ENCODE measurements at regions not wholly inside any gene's neighbourhood (a gene's known extent, or its start where the extent isn't known, plus 50 kb on each side); places are given as distances from the start of the nearest gene placed in this dataset.

DNA sequence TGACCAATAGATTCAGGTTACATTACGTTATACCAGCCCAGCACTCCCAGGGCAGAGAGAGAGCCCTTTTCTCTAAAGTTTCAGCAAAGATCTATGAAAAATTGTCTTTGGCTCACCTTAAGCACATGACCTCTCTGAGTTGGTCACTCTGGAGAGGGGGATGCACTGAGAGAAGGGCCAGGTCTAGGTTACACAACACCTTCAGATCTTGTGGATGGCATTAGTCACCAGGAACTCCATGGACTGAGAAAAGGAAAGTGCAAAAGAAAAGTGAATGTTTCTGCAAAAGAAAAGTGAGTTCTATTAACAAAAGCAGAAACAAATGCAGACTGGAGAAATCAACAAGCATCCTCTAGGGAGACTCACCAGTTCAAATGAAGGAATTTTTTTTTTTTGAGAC lies 253.3 kb upstream of the SALL1 start:
- no peak for DNase-seq

DNA sequence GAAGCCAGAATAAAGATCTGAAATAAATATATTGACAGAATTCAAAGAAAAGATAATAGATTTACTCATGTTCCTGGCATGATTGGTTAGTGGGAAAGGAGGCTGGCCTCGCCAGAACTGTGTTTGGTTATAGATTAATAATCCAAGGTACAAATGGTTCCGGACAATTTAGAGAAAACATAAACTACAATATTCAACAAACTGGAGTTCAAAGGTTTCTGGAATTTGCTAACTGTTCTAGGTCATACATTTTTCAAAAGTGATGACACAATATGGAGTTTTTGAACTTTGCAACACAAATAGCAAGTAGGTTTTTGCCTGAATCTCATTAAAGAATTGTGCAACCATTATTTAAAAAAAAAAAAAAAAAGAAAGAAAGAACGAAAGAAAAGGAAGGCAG lies 251.7 kb upstream of the SALL1 start:
- DNase-seq: no peak

DNA sequence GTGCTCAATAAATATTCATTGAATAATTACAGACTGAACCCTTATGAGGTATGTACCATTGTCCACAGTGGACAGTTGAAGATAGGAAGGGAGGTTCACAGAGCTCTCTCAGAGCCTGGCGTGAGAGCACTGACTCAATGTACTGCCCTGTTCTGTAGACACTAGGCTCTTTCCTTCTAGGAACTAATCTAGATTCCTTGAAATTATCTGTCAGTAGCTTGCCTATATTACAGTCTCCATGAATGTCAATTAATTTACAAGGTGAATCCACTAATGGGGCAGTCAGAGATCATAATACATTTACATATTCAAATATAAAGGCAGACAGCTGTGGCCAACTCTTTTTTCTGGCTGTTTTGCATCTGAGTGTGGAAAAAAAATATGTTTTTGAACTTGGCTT lies 251.2 kb upstream of the SALL1 start:
- DNase-seq: no peak

DNA sequence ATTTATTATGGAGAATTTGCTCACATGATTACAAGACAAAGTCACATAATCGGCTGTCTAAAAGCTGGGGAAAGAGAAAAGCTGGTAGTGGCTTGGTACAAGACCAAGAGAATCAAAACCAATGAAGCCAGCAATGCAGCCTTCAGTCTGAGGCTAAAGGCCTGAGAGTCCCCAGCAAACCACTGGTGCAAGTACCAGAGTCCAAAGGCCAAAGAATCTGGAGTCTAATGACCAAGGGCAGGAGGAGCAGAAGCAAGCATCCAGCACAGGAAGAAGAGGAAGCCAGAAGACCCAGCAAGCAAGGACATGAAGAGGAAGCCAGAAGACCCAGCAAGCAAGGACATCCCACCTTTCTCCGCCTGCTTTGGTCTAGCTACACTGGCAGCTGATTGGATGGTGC lies 250.6 kb upstream of the SALL1 start:
- no peak for DNase-seq

DNA sequence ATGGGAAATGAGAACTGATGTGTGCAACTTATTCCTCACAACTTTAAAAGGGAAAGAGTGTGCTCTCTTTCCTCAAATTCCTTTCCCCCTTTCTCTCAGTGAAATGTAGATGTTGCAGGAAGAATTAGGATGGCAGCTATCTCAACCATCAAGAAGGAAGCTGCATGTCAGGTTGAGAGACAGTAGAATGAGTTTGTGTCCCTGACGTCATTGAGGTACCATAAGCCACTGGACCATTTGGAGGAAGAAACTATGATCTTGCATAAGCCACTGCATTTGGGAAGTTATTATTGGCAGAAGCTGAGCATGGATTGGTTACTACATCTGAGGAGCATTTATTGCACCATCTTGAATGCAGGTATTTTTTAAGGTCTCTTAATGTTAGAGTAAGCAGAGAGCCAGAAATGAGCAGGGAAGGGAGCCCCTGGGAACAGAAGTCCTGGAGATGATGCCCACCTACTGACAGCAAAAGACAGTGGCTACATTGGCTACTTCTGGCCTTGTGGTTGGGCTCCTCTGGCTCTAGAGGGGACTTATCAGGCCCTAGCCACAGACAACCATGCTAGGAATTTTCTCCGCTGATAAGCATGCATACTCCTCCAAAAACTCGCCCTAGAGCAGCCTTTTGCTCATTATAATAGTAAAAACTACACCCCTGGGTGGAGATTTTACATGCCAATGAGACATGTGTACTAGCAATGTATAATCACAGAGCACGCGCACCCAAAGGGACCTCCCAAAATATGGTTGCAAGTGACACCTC lies 249.0 kb upstream of the SALL1 start:
- no peak for DNase-seq

DNA sequence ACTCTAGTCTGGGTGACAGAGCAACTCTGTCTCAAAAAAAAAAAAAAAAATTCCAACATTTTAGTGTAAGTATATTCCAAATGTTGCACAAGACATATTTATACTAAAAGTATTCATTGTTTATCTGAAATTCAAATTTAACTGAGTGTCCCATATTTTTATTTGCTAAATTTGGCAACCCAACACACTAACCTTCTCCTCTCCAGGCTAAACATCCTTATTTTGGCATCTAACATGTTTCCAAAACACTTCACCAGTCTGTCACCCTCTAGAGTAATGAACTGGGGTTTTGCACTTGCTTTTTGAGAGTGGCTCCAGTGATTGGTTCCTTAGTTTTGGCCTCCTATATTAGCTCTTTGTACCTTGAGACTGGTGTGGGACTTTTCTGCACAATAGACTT lies 243.4 kb upstream of the SALL1 start:
- no peak for DNase-seq

DNA sequence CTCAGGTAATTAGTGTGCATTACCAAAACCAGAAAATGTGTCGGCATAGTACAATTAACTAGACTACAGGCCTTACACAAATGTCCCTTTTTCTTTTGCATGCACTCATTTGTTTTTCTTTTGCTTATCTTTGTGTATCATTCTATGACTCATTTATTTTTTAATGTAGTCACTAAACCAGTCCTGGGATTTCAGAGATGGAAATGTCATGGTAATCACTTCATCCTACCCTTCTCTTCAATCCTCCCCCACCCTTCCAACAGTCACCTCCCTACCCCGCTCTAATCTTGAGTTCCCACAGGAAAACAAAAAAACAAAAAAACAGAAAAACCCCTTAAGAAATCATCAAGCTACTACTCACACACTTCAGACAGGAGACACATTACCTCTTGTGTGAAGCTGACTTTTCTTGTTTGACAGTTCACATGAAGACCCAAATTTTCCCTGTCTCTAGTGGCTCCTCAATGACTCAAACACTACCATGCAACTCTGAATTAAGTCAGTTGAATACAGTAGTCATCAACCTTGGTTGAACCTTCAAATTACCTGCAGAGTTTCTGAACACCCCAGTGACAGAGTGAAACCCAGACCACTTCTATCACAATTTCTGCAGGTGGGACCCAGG lies 242.4 kb upstream of the SALL1 start:
- DNase-seq: no peak

DNA sequence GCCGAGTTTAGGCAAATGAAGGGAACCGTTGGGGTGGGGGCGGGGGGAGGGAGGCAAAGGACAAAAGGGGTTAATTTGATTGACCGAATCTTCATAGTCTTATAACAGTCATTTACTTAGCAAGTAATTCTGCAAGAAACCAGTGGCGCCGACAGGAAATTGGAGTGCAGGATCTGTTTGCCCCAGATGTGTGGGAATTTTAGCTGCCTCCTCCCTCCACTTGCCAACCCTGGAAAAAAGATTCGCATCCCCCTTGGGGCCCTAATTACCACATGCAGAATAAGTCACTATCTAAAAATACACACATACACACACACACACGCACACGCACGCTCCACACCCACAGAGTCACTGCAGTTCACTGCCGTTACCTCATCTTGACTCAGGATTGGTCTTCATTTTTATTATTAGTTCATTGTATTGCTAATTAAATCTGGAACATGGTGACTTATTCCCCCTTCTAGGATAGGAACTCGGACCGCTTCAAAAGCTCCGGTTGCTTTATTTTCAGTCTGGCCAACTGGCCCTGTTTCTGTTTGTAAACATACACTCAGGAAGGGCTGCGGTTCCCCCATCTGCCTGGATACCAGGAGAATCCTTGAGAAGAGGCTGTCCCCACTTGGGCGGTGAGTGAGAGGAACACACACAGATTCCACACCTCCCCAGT lies 241.6 kb upstream of the SALL1 start:
- no peak for DNase-seq

DNA sequence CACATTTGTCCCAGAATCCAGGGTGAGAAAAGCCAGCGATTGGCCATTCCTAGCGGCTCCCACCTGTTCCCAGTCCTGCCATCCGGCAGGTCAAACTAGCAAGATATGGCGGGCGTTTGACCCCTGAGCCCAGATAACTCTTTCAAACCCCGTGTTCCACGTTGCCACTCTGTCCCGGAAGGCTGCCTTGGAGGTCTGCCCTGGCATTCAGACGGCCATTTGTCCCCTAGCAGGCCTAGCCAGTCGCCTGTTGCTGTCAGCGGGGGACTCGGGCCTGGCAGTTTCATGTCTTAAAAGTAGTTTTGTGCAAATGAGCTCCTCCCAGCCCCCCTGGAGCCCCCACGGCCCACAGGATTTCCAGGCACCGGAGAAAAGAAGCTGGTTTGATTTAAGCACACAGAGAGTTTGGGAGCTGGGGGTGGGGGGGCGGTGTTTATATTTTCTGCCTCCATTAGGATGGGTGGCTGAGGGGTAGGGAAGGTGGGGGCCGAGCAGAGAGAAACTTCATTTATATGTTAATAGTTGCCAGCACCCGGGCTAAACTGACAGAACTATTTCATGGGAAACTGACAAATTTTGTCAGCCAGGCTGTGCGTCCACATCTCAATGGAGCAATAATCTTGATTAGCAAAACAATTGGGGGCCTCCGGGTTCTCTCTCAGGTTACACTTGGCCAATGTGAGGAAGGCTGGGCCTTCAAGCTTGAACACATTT lies 240.9 kb upstream of the SALL1 start:
- DNase-seq: no peak

DNA sequence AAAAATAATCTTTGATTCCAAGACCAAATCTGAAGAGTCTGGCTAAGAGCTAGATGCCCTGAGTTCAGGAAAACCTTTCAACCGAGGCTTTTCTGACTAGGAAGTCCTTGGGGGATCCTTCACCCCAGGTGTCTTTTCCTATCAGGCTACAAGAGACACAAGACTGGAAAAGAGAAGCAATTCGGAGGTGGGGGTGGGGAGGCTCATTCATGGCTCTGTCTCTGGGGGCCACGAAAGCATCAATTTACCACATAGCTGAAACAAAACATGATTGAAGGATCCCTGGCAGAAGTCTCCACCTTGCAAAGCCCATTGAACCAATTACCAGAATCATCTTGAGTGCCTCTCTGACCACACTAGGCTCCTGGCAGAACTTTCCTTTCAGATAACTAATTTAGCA lies 239.8 kb upstream of the SALL1 start:
- no peak for DNase-seq

DNA sequence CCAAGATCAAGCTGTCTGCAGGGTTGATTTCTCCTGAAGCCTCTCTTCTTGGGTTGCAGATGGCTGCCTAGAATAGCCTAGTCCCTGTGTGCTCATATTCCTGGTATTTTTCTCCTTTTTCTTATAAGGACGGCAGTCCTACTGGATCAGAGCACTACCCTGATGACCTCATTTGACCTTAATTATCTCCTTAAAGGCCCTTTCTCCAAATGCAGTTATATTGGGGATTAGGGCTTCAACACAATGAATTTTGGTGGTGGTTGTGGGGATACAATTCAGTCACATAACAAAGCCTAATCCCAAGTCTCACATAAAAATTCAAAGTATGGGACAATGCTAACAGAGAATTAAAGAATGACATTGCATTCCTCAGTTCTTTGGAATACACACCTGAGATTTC lies 238.8 kb upstream of the SALL1 start:
- no peak for DNase-seq

DNA sequence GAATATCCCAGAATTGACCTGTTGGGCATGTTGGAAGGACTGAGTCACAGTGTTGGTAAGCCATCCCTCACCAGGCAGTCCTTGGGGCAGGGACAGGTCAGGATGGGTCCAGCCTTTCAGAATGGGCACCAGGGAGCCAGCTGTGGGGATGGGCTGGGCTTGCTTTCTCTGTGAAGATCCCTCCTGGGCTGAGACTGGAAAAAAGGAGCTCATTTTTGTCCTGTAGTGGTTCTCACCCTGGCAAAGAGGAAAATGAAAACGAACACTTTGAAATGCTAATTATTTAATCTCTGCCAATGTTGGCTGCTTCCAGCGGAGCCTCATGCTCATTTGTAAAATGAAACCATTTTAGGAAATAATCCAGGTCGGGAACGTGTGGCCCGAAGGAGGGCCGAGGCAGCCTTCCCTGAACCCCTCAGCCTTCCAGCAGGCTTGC lies 237.5 kb upstream of the SALL1 start:
- no peak for DNase-seq

DNA sequence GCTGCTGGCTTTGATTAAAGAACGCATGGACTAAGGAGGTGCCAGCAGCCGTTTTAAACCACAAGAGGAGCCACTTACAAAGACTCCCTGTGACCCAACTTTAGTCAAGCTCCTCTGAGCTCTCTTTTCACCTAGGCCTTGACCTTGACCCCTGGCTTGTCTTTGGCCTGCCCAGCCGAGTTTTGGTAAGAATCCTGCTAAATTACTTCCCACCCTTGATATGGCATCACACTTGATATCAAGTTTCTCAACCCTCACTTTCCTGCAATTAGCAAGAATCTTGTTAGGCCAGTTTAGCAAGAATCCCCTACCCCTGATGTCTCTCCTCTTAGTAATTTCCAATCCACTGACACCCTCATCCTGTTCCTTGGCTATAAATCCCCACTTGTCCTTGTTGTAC lies 232.8 kb upstream of the SALL1 start:
- DNase-seq: no peak

DNA sequence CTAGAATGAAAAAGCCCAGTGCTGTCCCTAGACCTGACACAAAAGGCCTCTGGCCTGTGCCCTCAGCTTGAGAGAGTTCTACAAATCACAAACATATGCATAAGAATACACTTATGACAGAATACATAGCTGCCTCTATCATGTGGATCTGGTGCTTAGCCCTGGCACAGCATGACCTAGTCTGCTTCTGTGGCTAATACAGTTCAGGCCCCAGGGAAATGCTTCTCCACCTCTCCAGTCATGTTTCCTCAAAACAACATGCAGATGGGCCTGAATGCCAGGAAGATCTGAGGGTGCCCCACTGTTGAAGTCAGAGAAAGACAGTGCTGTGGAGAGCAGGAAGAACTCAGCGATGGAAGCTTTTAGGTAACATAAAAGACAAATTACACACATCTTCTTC lies 231.9 kb upstream of the SALL1 start:
- no peak for DNase-seq

DNA sequence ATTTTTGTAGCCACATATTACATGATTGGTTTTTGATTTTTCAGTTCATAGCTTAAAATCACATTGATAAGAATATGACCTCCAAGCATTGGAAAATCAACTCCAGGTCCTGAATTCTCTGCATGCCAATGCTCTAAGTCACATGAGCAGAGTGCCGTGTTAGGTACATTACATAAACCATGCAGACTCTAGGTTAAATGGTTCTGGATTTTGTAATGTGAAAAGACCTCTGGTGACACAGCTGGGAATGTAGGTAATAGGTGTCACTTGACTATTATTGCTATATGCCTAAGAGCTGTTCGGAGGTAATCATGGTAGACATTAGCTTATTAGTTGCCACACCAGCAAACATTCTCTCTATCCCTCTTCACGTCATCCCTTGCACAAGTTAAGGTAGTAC lies 231.1 kb upstream of the SALL1 start:
- no peak for DNase-seq

DNA sequence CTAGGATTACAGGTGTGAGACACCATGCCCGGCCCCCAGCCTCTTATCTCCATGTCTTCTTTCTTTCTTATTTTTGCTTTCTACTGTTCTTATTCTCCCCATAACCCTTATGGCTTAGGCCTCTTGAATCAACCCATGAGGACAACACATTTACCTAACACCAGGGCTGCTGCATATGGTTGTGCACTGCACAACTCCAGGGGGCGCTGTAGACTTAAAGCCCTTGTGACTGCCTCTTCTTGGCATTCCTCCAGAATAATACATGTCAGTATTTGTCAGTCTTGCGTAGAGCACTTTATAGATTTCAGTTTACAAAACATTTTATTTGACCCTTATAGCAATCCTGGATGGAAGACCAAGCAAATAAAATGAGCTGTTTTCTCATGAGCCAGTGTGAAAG lies 225.0 kb upstream of the SALL1 start:
- no peak for DNase-seq

DNA sequence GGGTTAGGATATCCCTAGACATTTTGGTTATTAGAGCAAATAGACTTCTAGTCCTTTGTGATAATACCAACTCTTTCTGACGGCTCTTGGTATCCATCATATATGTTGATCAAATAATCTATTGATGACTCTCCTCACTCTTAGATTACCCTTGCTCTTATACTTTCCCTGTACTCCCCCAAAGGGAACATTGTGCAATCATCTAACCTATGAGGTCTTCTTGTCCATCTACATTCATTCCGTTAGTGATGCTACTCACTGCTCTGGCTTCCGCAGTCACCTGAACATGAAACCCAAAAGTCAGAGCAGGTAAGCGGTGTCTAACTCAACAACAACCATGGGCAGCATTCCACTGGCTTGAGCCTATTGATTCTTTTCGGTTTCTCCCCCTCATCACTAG lies 223.7 kb upstream of the SALL1 start:
- no peak for DNase-seq

DNA sequence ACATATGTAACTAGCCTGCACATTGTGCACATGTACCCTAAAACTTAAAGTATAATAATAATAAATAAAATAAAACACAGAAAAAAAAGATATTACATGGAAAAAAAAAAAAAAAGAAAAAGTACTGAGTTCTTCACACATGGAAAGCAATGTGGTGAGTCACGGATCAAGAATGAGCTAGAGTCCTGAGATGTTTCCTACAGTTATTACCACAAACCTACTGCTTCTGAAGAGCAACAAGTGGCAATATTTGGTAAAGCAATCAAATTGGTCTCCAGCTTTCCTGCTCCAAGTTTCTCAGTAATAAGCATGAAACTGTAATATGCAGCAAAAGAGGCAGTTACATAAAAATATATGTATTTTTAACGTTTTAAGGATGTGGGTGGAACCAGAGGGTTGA lies 223.3 kb upstream of the SALL1 start:
- no peak for DNase-seq

DNA sequence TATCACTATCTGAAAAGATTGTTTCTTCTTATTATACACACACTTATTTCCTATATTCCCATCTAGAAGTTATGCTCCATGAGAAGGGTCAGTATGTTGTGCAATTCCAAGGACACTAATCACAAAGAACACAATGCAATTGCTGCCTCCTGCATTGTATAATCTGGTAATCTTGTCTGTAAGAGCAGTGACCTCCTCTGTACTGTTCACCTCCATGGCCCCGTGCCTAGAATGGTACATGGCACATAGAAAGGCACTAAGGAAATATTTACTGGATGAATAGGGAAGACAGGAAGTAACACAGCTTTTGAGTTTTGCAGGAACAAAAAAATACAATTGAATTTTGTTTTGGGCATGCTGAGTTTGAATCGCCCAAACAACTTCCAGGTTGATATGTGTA lies 214.6 kb upstream of the SALL1 start:
- no peak for DNase-seq

DNA sequence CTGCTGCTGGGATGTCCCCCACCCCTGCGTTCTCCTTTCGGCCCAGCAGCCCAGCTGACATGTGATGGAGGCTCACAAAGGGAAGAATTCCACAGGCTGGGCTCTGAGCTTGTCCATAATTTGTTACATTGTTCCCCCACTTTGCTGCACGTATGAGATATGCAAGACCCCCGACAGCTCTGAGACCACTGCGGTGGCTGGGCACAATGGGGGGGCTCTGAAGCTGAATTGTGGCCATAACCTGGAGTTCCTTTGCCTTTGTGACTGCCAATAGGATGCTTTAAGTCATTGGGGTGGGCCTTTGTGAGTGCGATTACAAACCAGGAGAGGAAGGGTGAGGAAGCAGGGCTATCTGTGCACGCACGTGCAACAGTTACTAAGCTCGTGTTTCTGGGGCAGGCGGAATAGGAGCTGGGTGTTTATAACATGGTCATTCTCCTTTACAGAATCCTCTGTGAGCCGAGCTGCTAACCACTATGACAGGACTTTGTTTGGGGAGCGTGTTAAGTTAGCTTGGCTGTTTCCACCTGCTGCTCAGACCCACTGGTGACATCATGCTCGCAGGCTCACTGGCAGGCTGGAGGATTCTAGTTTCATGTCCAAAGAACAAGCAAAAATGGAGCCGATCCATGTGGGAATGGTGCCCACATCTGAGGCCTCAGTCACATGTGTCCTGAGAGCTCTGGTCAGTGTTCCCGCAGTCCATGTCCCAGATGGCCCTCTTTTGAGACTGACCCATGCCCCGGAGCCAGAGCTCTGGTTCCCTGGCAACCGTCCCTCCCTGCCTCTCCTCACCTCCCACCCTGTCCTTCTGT lies 208.3 kb upstream of the SALL1 start:
- DNase-seq: no peak

DNA sequence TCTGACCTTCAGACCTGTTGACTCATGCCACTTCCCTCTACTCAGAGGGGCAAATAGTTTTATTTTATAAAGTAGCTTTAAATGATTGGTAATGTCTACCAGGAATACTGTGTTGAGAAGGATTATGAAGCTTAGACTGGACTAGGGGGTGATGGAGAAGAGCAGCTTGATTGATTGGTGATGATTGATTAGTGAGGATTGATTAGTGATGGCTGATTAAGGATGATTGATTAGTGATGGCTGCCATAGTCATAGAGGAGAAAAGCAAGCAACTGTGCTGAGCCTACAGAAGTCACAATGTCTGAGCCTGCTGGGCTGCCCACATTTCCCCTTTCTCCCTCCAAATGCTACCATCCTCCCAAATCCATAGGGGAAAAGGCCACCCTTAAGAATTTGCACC lies 206.8 kb upstream of the SALL1 start:
- DNase-seq: no peak

DNA sequence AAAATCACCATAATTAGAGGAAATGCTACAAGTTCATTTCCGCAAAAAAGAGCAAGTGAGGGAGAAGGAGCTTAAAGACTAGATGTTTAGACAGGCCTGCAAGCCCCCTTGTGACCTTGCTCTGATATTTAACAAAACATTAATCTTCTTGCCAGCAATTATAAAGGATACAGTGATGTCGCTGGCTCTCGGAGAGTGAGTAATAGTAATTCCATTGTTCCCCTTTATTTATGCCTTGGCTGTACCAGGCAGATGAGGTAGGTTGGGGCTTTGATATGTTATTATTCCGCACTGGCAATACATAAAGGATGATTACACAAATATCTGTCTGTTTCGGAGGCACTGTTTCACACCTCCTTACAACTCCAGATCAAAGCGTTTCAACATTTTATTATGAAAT lies 204.8 kb upstream of the SALL1 start:
- DNase-seq: no peak

DNA sequence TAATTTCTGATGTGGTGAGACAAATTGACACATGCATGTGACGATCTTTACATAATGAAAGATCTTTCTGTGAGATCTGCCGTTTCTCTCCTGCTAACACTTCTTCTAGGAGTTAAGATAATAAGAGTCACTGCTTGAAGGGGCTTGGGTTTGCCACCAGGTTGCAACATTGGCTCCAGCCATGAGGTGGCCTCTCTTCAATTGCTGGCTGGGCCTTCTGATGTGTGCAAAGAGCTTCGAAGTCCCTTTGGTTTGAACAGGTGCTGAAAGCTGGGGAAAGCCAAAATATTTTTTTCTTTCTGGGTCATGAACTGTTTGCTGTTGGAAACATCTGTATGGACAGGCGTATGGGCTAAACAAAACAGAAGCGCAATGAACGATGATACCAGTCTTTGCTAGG lies 204.1 kb upstream of the SALL1 start:
- no peak for DNase-seq

Data from NCI-H146 (cell line).